Cardiac fibroblast (primary cell): ENCODE measurements at regions not wholly inside any gene's neighbourhood (a gene's known extent, or its start where the extent isn't known, plus 50 kb on each side); places are given as distances from the start of the nearest gene placed in this dataset.

Experiments
- DNase-seq, 2 donors: peaks; one replicate each; pipeline versions ENCODE4 v3.0.0 to v3.0.0-alpha.2; 2010; ENCODE audit warnings: low read depth in 2 of 2
- H3K4me3 ChIP-seq, 2 donors: replicated peaks in 1 of 2; 1 replicate in 1 of 2; 2 replicates in 1 of 2; pipeline ENCODE4 v1.5.1; 2011; ENCODE audit warnings: low read depth in 2 of 2, low read length in 2 of 2, mild to moderate bottlenecking in 2 of 2, moderate library complexity in 1 of 2
- CTCF ChIP-seq: IDR thresholded peaks from one replicate; pipeline ENCODE4 v1.5.1; 2011; ENCODE audit warnings: low read depth, mild to moderate bottlenecking, low read length, inconsistent platforms

- TF ChIP-seq CTCF = no peak
- no peak overlapping the region for H3K4me3 ChIP-seq
- no peak for DNase-seq
Measured at GRCh38 chr10:1855911-1856310, 118.6 kb upstream of the ADARB2 start.

GRCh38 chr10:1854271-1854670 is 116.9 kb upstream of the ADARB2 start:
- no peak for DNase-seq
- H3K4me3 ChIP-seq = no peak overlapping the region
- no peak for TF ChIP-seq CTCF

GRCh38 chr10:1853801-1854200 is 116.5 kb upstream of the ADARB2 start:
- TF ChIP-seq CTCF = no peak

GRCh38 chr10:1852841-1853240 is 115.5 kb upstream of the ADARB2 start:
- no peak for TF ChIP-seq CTCF
- DNase-seq = no peak
- no peak overlapping the region for H3K4me3 ChIP-seq

More at GRCh38 chr10:1853801-1854200, 116.5 kb upstream of the ADARB2 start:
- DNase-seq = no peak
- H3K4me3 ChIP-seq = no peak overlapping the region

GRCh38 chr10:1851762-1852161 is 114.4 kb upstream of the ADARB2 start:
- no peak for DNase-seq
- H3K4me3 ChIP-seq = no peak overlapping the region
- no peak for TF ChIP-seq CTCF

- no peak for TF ChIP-seq CTCF
- no peak overlapping the region for H3K4me3 ChIP-seq
- no peak for DNase-seq
Measured at GRCh38 chr10:1850971-1851527, 113.7 kb upstream of the ADARB2 start.

GRCh38 chr10:1847361-1847760 is 110.0 kb upstream of the ADARB2 start:
- H3K4me3 ChIP-seq = no peak overlapping the region
- no peak for DNase-seq
- no peak for TF ChIP-seq CTCF
